ENCODE measurements at regions not wholly inside any gene's neighbourhood (a gene's known extent, or its start where the extent isn't known, plus 50 kb on each side); places are given as distances from the start of the nearest gene placed in this dataset.

GRCh38 chr20:40134176-40134575, 554.9 kb downstream of the MAFB start:
- Histone ChIP-seq H3K27ac (ENCODE audit: low read length) (no peak overlapping the region), H3F3A (ENCODE audit: low read length, unreplicated experiment) (no peaks in the 10 kb centered on the region), H3K9me2 (replicated peaks; ENCODE audit: low read length) (no peaks in the 10 kb centered on the region), H3K79me2 (ENCODE audit: low read length) (no peaks in the 10 kb centered on the region), H3K4me1 (ENCODE audit: insufficient read depth, low read length) (no peaks in the 10 kb centered on the region), H3K4me3 (ENCODE audit: low read length) (no peak overlapping the region), H4K20me1 (ENCODE audit: low read length) (no peaks in the 10 kb centered on the region), H3K9me3 (ENCODE audit: low read length) (peaks cover 33% of the 10 kb centered on the region), H3K4me2 (ENCODE audit: low read length) (no peak overlapping the region), H3K36me3 (ENCODE audit: low read depth, low read length) (no peaks in the 10 kb centered on the region), H2AFZ (ENCODE audit: low read length) (no peak overlapping the region), H3K27me3 (ENCODE audit: low read length) (no peaks in the 10 kb centered on the region), H3K9ac (ENCODE audit: low read length) (no peak overlapping the region)
- no peak for ATAC-seq
- no peak for DNase-seq
- no TSS peak for BruUV-seq (replicated peaks)
- ChIA-PET CTCF (no interaction called here), POLR2A (ENCODE audit: unreplicated experiment) (no interaction called here)
- intact Hi-C loops (cut with micrococcal nuclease) = no loop called here
- TF ChIP-seq EZH2 (IDR thresholded peaks at IDR 0.05; ENCODE audit: low read length, unreplicated experiment) (no peak), CTCF (conservative IDR thresholded peaks at IDR 0.05; ENCODE audit: low read depth, low read length) (no peak), EZH2phosphoT487 (IDR thresholded peaks at IDR 0.05; ENCODE audit: borderline replicate concordance, low read length) (no peak)

- no peak overlapping the region for H3K4me2 ChIP-seq (ENCODE audit: low read length)
Observed at GRCh38 chr20:40120827-40121226, 568.2 kb downstream of the MAFB start.

DNA sequence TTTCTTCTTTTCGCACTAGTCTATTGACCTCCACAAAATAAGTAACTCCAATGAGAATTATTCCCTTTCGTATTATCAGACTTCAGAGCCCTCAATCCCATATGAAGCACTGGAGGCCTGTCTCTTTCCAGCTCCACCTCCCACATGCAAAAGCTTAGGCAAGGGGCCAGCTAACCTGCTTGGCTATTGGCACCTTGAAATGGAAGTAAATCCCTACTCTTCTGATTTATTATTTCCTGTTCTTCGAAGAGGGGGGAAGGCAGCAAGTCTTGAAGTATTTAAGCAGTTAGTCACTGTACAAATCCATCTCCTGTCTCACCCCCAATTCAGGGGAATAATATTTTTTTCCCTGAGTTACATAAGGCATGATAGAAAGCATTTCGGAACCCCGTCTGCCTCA, 577.8 kb downstream of the MAFB start:
- no peaks in the 10 kb centered on the region for H3K36me3 ChIP-seq (ENCODE audit: low read depth, low read length)

More at GRCh38 chr20:40120827-40121226, 568.2 kb downstream of the MAFB start:
- intact Hi-C loops (cut with micrococcal nuclease) = no loop called here
- Histone ChIP-seq H4K20me1 (ENCODE audit: low read length) (no peaks in the 10 kb centered on the region), H3K9me2 (replicated peaks; ENCODE audit: low read length) (no peaks in the 10 kb centered on the region), H3F3A (ENCODE audit: low read length, unreplicated experiment) (no peaks in the 10 kb centered on the region), H2AFZ (ENCODE audit: low read length) (no peak overlapping the region), H3K27me3 (ENCODE audit: low read length) (no peaks in the 10 kb centered on the region), H3K4me1 (ENCODE audit: insufficient read depth, low read length) (no peaks in the 10 kb centered on the region), H3K27ac (ENCODE audit: low read length) (no peak overlapping the region), H3K9me3 (ENCODE audit: low read length) (peaks cover 29% of the 10 kb centered on the region), H3K4me3 (ENCODE audit: low read length) (no peak overlapping the region), H3K36me3 (ENCODE audit: low read depth, low read length) (no peaks in the 10 kb centered on the region), H3K9ac (ENCODE audit: low read length) (no peak overlapping the region), H3K79me2 (ENCODE audit: low read length) (no peaks in the 10 kb centered on the region)
- no TSS peak for BruUV-seq (replicated peaks)
- DNase-seq = no peak
- ATAC-seq = no peak
- CTCF ChIA-PET = no interaction called here
- POLR2A ChIA-PET (ENCODE audit: unreplicated experiment) = no interaction called here
- TF ChIP-seq EZH2phosphoT487 (IDR thresholded peaks at IDR 0.05; ENCODE audit: borderline replicate concordance, low read length) (no peak), CTCF (conservative IDR thresholded peaks at IDR 0.05; ENCODE audit: low read depth, low read length) (no peak), EZH2 (IDR thresholded peaks at IDR 0.05; ENCODE audit: low read length, unreplicated experiment) (no peak)

More for the DNA sequence above, 577.8 kb downstream of the MAFB start:
- no peaks in the 10 kb centered on the region for H3K79me2 ChIP-seq (ENCODE audit: low read length)
- H3F3A ChIP-seq (ENCODE audit: low read length, unreplicated experiment) = no peaks in the 10 kb centered on the region
- H3K27me3 ChIP-seq (ENCODE audit: low read length) = no peaks in the 10 kb centered on the region
- no peak overlapping the region for H2AFZ ChIP-seq (ENCODE audit: low read length)
- H3K4me1 ChIP-seq (ENCODE audit: insufficient read depth, low read length) = no peaks in the 10 kb centered on the region
- no peak for DNase-seq
- no peak for ATAC-seq
- no peak overlapping the region for H3K4me3 ChIP-seq (ENCODE audit: low read length)
- no peak overlapping the region for H3K27ac ChIP-seq (ENCODE audit: low read length)
- intact Hi-C loops (cut with micrococcal nuclease) = no loop called here
- H3K4me2 ChIP-seq (ENCODE audit: low read length) = no peak overlapping the region
- no TSS peak for BruUV-seq (replicated peaks)
- H4K20me1 ChIP-seq (ENCODE audit: low read length) = no peaks in the 10 kb centered on the region
- H3K9me3 ChIP-seq (ENCODE audit: low read length) = 0 out of 2 replicates have a peak, but pooled peaks cover 17% of the 10 kb centered on the region
- no peak overlapping the region for H3K9ac ChIP-seq (ENCODE audit: low read length)
- ChIA-PET POLR2A (ENCODE audit: unreplicated experiment) (no interaction called here), CTCF (no interaction called here)
- H3K9me2 ChIP-seq (replicated peaks; ENCODE audit: low read length) = no peaks in the 10 kb centered on the region
- TF ChIP-seq EZH2 (IDR thresholded peaks at IDR 0.05; ENCODE audit: low read length, unreplicated experiment) (no peak), CTCF (conservative IDR thresholded peaks at IDR 0.05; ENCODE audit: low read depth, low read length) (no peak), EZH2phosphoT487 (IDR thresholded peaks at IDR 0.05; ENCODE audit: borderline replicate concordance, low read length) (no peak)
